Trophoblast cell (in vitro differentiated cells and primary cell): ENCODE measurements at regions not wholly inside any gene's neighbourhood (a gene's known extent, or its start where the extent isn't known, plus 50 kb on each side); places are given as distances from the start of the nearest gene placed in this dataset.
A peak's percentile ranks its signal among the peaks of the same experiment; 100 is the strongest.
"Not testable (repeated sequence)": the region's sequence is repeated elsewhere in the genome, so short reads cannot be mapped to it uniquely, and the experiment has no call there.

ENCODE experiments used
- DNase-seq, 2 donors: peaks; one replicate each; pipeline ENCODE4 v3.0.0-alpha.2; 2016
- H2AFZ ChIP-seq: 2 replicates; pipeline ENCODE4 v1.6.1; 2013; ENCODE audit warnings: low read length, moderate library complexity, mild to moderate bottlenecking; ENCODE audit not compliant: insufficient read depth, poor library complexity
- H2AK5ac ChIP-seq: 2 replicates; pipeline ENCODE4 v1.6.1; 2013; ENCODE audit warnings: mild to moderate bottlenecking, low read length
- H2BK120ac ChIP-seq: 2 replicates; pipeline ENCODE4 v1.6.1; 2013; ENCODE audit warnings: low read length, mild to moderate bottlenecking, moderate library complexity; ENCODE audit not compliant: insufficient read depth, poor library complexity
- H2BK12ac ChIP-seq: 2 replicates; pipeline ENCODE4 v1.6.1; 2013; ENCODE audit warnings: mild to moderate bottlenecking, low read length, moderate library complexity
- H2BK5ac ChIP-seq: 2 replicates; pipeline ENCODE4 v1.6.1; 2013; ENCODE audit warnings: low read length, low read depth, moderate library complexity, mild to moderate bottlenecking; ENCODE audit not compliant: poor library complexity
- H3K14ac ChIP-seq: 2 replicates; pipeline ENCODE4 v1.6.1; 2013; ENCODE audit warnings: mild to moderate bottlenecking, low read length
- H3K18ac ChIP-seq: 2 replicates; pipeline ENCODE4 v1.6.1; 2013; ENCODE audit warnings: mild to moderate bottlenecking, low read length
- H3K23ac ChIP-seq: 2 replicates; pipeline ENCODE4 v1.6.1; 2013; ENCODE audit warnings: low read length
- H3K27ac ChIP-seq: 2 replicates; pipeline ENCODE4 v1.5.1; 2013; ENCODE audit warnings: low read depth, mild to moderate bottlenecking, inconsistent platforms, low read length, moderate library complexity
- H3K27me3 ChIP-seq: 2 replicates; pipeline ENCODE4 v1.6.1; 2013; ENCODE audit warnings: inconsistent platforms, mild to moderate bottlenecking, low read length, moderate library complexity; ENCODE audit not compliant: insufficient read depth
- H3K36me3 ChIP-seq, 2 experiments: 1 replicate in 1 of 2; 2 replicates in 1 of 2; pipeline ENCODE4 v1.6.1; 2013; ENCODE audit warnings: low read length in 2 of 2, mild to moderate bottlenecking in 2 of 2, moderate library complexity in 1 of 2; ENCODE audit not compliant: insufficient read depth in 2 of 2, control insufficient read depth in 1 of 2
- H3K4ac ChIP-seq: 2 replicates; pipeline ENCODE4 v1.6.1; 2013; ENCODE audit warnings: low read depth, mild to moderate bottlenecking, low read length, moderate library complexity
- H3K4me1 ChIP-seq, 2 experiments: 1 replicate in 1 of 2; 2 replicates in 1 of 2; pipeline ENCODE4 v1.6.1; 2013; ENCODE audit warnings: low read length in 2 of 2, mild to moderate bottlenecking in 2 of 2, moderate library complexity in 1 of 2; ENCODE audit not compliant: insufficient read depth in 2 of 2, control insufficient read depth in 1 of 2
- H3K4me2 ChIP-seq: 2 replicates; pipeline ENCODE4 v1.6.1; 2013; ENCODE audit warnings: inconsistent platforms, mild to moderate bottlenecking, low read length, moderate library complexity
- H3K4me3 ChIP-seq: 2 replicates; pipeline ENCODE4 v1.5.1; 2013; ENCODE audit warnings: mild to moderate bottlenecking, low read depth, low read length, inconsistent platforms
- H3K79me1 ChIP-seq: one replicate; pipeline ENCODE4 v1.6.1; 2013; ENCODE audit warnings: low read length
- H3K79me2 ChIP-seq: 2 replicates; pipeline ENCODE4 v1.6.1; 2013; ENCODE audit warnings: low read length, mild to moderate bottlenecking; ENCODE audit not compliant: control insufficient read depth, insufficient read depth, poor library complexity
- H3K9ac ChIP-seq: 2 replicates; pipeline ENCODE4 v1.6.1; 2013; ENCODE audit warnings: mild to moderate bottlenecking, low read length
- H3K9me3 ChIP-seq: 2 replicates; pipeline ENCODE4 v1.6.1; 2013; ENCODE audit warnings: low read depth, mild to moderate bottlenecking, control low read depth, inconsistent platforms, low read length; ENCODE audit not compliant: insufficient read depth
- H4K12ac ChIP-seq: 2 replicates; pipeline ENCODE4 v1.6.1; 2013; ENCODE audit warnings: low read depth, mild to moderate bottlenecking, low read length, moderate library complexity
- H4K8ac ChIP-seq: 2 replicates; pipeline ENCODE4 v1.6.1; 2013; ENCODE audit warnings: low read depth, mild to moderate bottlenecking, low read length, moderate library complexity
- H4K91ac ChIP-seq: one replicate; pipeline ENCODE4 v1.6.1; 2013; ENCODE audit warnings: low read depth, mild to moderate bottlenecking, low read length, moderate library complexity
- WGBS: extraction: QIAGEN DNeasy Blood & Tissue Kit; methylation state at CpG from one replicate; pipeline ENCODE4 v1.1.7; 2013; ENCODE audit warnings: missing lambda C conversion rate; ENCODE audit not compliant: insufficient read length, insufficient coverage; ENCODE audit errors: extremely low coverage; 5-methylcytosine and 5-hydroxymethylcytosine counted together

GRCh38 chr16:88150456-88151128, 199.4 kb downstream of the BANP start:
- not testable (repeated sequence) for H3K14ac ChIP-seq, H3K79me2 ChIP-seq, H2BK120ac ChIP-seq, H2BK5ac ChIP-seq, H3K27me3 ChIP-seq, H4K12ac ChIP-seq, H3K18ac ChIP-seq, H4K8ac ChIP-seq, H3K9ac ChIP-seq, H3K4ac ChIP-seq, H2BK12ac ChIP-seq, H3K23ac ChIP-seq, H2AK5ac ChIP-seq, H3K79me1 ChIP-seq, DNase-seq, H3K27ac ChIP-seq, H3K36me3 ChIP-seq, H3K9me3 ChIP-seq, H3K4me3 ChIP-seq, H2AFZ ChIP-seq, H3K4me2 ChIP-seq, H4K91ac ChIP-seq, H3K4me1 ChIP-seq
- WGBS: no CpG with 5 or more reads among the region's 27 CpGs

DNA sequence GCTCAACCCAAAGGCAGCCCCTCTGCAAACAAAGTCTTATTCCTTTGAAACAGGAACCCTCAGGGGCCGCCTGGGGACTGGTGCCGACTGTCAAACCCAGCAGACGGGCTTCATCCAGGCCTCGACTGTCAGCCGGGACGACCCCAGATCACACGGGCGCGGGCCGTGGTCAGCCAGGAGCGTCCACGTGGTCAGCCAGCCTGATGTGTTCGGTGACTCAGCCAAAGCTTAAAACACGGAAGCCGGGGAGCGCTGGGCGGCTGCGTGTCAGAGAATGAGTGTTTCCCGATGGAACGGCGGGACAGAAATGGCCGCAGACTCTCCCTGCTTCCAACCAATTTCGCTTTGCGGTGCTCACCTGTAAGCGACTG, 199.9 kb downstream of the BANP start:
- H4K8ac ChIP-seq, H2BK5ac ChIP-seq: not testable (repeated sequence)

GRCh38 chr16:88151859-88152843, 200.9 kb downstream of the BANP start:
- not testable (repeated sequence) for H3K14ac ChIP-seq, DNase-seq, H3K27ac ChIP-seq, H4K91ac ChIP-seq, H2AFZ ChIP-seq, H2BK5ac ChIP-seq, H3K27me3 ChIP-seq, H2AK5ac ChIP-seq, H3K4me3 ChIP-seq, H3K4me2 ChIP-seq, H3K23ac ChIP-seq, H3K36me3 ChIP-seq, H2BK12ac ChIP-seq, H3K4ac ChIP-seq, H3K9me3 ChIP-seq, H3K79me2 ChIP-seq, H4K8ac ChIP-seq, H4K12ac ChIP-seq, H3K4me1 ChIP-seq, H3K9ac ChIP-seq, H3K18ac ChIP-seq, H2BK120ac ChIP-seq, H3K79me1 ChIP-seq
- no CpG with 5 or more reads among the region's 27 CpGs for WGBS

More for the DNA sequence above, 199.9 kb downstream of the BANP start:
- H3K27ac ChIP-seq, H2BK12ac ChIP-seq, H3K9me3 ChIP-seq, H3K4ac ChIP-seq, H3K27me3 ChIP-seq, H3K4me1 ChIP-seq, H4K12ac ChIP-seq, H2AK5ac ChIP-seq, H3K36me3 ChIP-seq, H3K79me2 ChIP-seq, H2AFZ ChIP-seq, H3K4me3 ChIP-seq, H3K4me2 ChIP-seq, H3K23ac ChIP-seq, H3K9ac ChIP-seq, H3K18ac ChIP-seq, H3K14ac ChIP-seq, H3K79me1 ChIP-seq, H2BK120ac ChIP-seq, H4K91ac ChIP-seq: not testable (repeated sequence)
- no CpG with 5 or more reads among the region's 25 CpGs for WGBS
- peak in 1 of 2 donors; percentile 34 for DNase-seq

GRCh38 chr16:88152879-88153278, 201.6 kb downstream of the BANP start:
- WGBS: no CpG with 5 or more reads among the region's 20 CpGs

More at GRCh38 chr16:88152879-88153278, 201.6 kb downstream of the BANP start:
- H4K91ac ChIP-seq, H3K4me2 ChIP-seq, H3K18ac ChIP-seq, H3K23ac ChIP-seq, H3K9me3 ChIP-seq, DNase-seq, H3K27ac ChIP-seq, H3K36me3 ChIP-seq, H2BK12ac ChIP-seq, H3K4ac ChIP-seq, H2AK5ac ChIP-seq, H3K79me1 ChIP-seq, H3K27me3 ChIP-seq, H3K79me2 ChIP-seq, H4K8ac ChIP-seq, H2BK5ac ChIP-seq, H3K4me1 ChIP-seq, H3K9ac ChIP-seq, H2BK120ac ChIP-seq, H4K12ac ChIP-seq, H3K4me3 ChIP-seq, H2AFZ ChIP-seq, H3K14ac ChIP-seq: not testable (repeated sequence)
